Loucy (cell line): ENCODE measurements at regions not wholly inside any gene's neighbourhood (a gene's known extent, or its start where the extent isn't known, plus 50 kb on each side); places are given as distances from the start of the nearest gene placed in this dataset.

ENCODE experiments used
- H2AFZ ChIP-seq: fragments of 200-600 bp; sonication (generic); 2 replicates; pipeline ENCODE4 v1.6.0; 2016; ENCODE audit warnings: antibody characterized with exemption, mild to moderate bottlenecking, low read length, moderate library complexity
- H3F3A ChIP-seq: fragments of 200-600 bp; 2 replicates; pipeline ENCODE4 v1.6.0; 2016; ENCODE audit warnings: antibody characterized with exemption, low read depth, mild to moderate bottlenecking
- H3K27me3 ChIP-seq: fragments of 200-600 bp; sonication (generic); 2 replicates; pipeline ENCODE4 v1.6.1; 2014; ENCODE audit warnings: low read length, mild to moderate bottlenecking; ENCODE audit not compliant: insufficient read depth, poor library complexity, severe bottlenecking
- H3K36me3 ChIP-seq: fragments of 200-600 bp; sonication (generic); 2 replicates; pipeline ENCODE4 v1.6.1; 2016; ENCODE audit warnings: low read length; ENCODE audit not compliant: insufficient read depth
- H3K4me1 ChIP-seq: fragments of 200-600 bp; sonication (generic); 2 replicates; pipeline ENCODE4 v1.5.1; 2014; ENCODE audit warnings: low read length, mild to moderate bottlenecking; ENCODE audit not compliant: insufficient read depth, poor library complexity, severe bottlenecking
- H3K4me2 ChIP-seq: fragments of 200-600 bp; sonication (generic); 2 replicates; pipeline ENCODE4 v1.6.0; 2014; ENCODE audit warnings: antibody characterized with exemption, low read length, low read depth, mild to moderate bottlenecking; ENCODE audit not compliant: poor library complexity, severe bottlenecking
- H3K4me3 ChIP-seq: fragments of 200-600 bp; sonication (generic); 2 replicates; pipeline ENCODE4 v1.5.1; 2014; ENCODE audit warnings: low read length, mild to moderate bottlenecking, mixed read lengths; ENCODE audit not compliant: poor library complexity, severe bottlenecking
- H3K79me2 ChIP-seq: fragments of 200-600 bp; sonication (generic); 2 replicates; pipeline ENCODE4 v1.6.1; 2014; ENCODE audit warnings: low read length; ENCODE audit not compliant: insufficient read depth
- H3K9ac ChIP-seq: fragments of 200-600 bp; sonication (generic); 2 replicates; pipeline ENCODE4 v1.6.0; 2014; ENCODE audit warnings: mild to moderate bottlenecking, low read depth, low read length, moderate library complexity; ENCODE audit not compliant: poor library complexity, severe bottlenecking
- H3K9me2 ChIP-seq: fragments of 200-600 bp; sonication (generic); replicated peaks from 2 replicates; pipeline ENCODE4 v1.6.1; 2016; ENCODE audit warnings: low read depth, low read length, mixed read lengths
- H3K9me3 ChIP-seq: fragments of 200-600 bp; sonication (generic); 2 replicates; pipeline ENCODE4 v1.6.1; 2014; ENCODE audit warnings: mild to moderate bottlenecking, antibody characterized with exemption, low read length, low read depth; ENCODE audit not compliant: insufficient read depth
- H4K20me1 ChIP-seq: fragments of 200-600 bp; sonication (generic); 2 replicates; pipeline ENCODE4 v1.6.0; 2014; ENCODE audit warnings: antibody characterized with exemption, low read length, mild to moderate bottlenecking; ENCODE audit not compliant: insufficient read depth, poor library complexity, severe bottlenecking
- EZH2phosphoT487 ChIP-seq: fragments of 200-600 bp; IDR thresholded peaks from 2 replicates; pipeline ENCODE4 v1.6.1; 2018; ENCODE audit warnings: antibody characterized with exemption, mild to moderate bottlenecking, moderate library complexity, borderline replicate concordance
- TF ChIP-seq, protein P1 (sequence below): fragments of 200-600 bp; sonication (generic); conservative IDR thresholded peaks from 2 replicates; pipeline ENCODE4 v1.5.1; 2014; ENCODE audit warnings: mild to moderate bottlenecking, antibody characterized with exemption, low read length

DNA sequence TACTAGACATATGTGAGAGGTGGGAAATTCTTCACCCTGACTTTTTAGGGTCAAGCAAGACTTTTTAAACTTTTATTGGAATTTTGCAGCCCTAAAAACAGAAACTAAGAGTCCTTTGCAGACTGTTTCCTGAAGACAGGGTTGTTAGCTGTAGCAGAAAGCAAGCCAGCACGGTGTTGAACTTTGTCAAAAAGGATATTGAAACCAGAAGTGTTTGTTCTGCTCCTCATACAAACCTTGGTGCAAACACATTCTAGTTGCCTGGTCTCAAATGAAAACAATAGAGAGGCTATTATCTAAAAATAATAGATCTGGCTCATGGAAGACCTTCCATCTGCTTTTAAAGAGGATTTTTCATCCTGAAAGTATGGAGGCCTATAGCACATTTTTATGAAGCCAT, 65.8 kb upstream of the IGFBP5 start:
- Histone ChIP-seq H3K9ac (no peak overlapping the region), H2AFZ (no peak overlapping the region), H3K9me2 (no peaks in the 10 kb centered on the region), H3F3A (no peaks in the 10 kb centered on the region), H3K27me3 (no peaks in the 10 kb centered on the region), H3K4me1 (no peaks in the 10 kb centered on the region), H3K4me2 (no peak overlapping the region), H3K9me3 (no peaks in the 10 kb centered on the region), H3K36me3 (no peaks in the 10 kb centered on the region), H4K20me1 (no peaks in the 10 kb centered on the region), H3K79me2 (no peaks in the 10 kb centered on the region), H3K4me3 (no peak overlapping the region)
- TF ChIP-seq EZH2phosphoT487: no peak
- TF ChIP-seq, protein P1, sequence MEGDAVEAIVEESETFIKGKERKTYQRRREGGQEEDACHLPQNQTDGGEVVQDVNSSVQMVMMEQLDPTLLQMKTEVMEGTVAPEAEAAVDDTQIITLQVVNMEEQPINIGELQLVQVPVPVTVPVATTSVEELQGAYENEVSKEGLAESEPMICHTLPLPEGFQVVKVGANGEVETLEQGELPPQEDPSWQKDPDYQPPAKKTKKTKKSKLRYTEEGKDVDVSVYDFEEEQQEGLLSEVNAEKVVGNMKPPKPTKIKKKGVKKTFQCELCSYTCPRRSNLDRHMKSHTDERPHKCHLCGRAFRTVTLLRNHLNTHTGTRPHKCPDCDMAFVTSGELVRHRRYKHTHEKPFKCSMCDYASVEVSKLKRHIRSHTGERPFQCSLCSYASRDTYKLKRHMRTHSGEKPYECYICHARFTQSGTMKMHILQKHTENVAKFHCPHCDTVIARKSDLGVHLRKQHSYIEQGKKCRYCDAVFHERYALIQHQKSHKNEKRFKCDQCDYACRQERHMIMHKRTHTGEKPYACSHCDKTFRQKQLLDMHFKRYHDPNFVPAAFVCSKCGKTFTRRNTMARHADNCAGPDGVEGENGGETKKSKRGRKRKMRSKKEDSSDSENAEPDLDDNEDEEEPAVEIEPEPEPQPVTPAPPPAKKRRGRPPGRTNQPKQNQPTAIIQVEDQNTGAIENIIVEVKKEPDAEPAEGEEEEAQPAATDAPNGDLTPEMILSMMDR: no peak

DNA sequence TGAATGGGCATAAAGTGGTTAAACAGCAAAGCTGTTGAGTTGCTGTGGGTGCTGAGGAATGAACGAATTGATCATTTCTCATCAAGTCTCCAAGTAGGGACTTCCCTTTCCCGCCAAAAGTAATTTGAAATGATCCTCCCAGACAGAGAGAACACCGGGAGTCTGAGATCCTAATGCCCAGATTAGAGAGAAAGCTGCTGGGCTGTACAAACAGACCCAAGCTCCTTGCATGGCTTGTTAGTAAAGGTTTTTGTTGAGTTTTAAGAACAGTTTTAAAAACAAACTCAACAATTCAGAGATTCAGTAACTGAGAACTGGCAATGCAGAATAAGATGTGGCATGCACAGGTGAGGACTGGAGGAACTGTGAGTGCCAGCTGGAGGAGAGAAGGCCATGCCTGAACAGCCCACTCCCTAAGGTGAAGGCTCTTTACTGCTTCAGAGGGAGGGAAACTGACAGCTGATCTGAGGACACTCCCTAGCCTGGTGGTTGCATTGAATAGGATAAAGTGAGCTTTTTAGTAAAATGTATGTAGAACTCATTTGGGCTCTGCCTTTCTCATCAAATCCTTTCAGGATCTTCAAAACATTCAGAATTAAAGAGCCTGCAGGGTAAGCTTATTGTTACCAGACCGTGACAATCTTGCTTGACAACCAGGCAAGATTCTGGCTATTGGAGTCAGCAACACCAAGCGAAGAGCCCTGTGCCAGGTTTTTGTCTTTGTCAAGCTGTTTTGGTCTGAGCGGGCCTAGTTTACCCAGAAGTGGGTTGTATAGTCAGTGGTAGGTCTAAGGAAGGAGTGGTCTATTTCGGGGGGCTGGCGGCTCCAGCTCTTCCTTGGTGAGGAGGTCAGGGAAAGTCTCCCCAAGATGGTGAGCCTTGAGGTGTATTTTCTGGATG, 63.2 kb upstream of the IGFBP5 start:
- H4K20me1 ChIP-seq: no peaks in the 10 kb centered on the region
- no peaks in the 10 kb centered on the region for H3F3A ChIP-seq
- H2AFZ ChIP-seq: no peak overlapping the region
- no peaks in the 10 kb centered on the region for H3K36me3 ChIP-seq
- no peaks in the 10 kb centered on the region for H3K4me1 ChIP-seq
- no peaks in the 10 kb centered on the region for H3K27me3 ChIP-seq
- no peak overlapping the region for H3K4me2 ChIP-seq
- H3K9me3 ChIP-seq: no peaks in the 10 kb centered on the region
- TF ChIP-seq, protein P1: no peak
- no peak for TF ChIP-seq EZH2phosphoT487
- H3K4me3 ChIP-seq: no peak overlapping the region
- no peak overlapping the region for H3K9ac ChIP-seq
- H3K9me2 ChIP-seq: no peaks in the 10 kb centered on the region
- H3K79me2 ChIP-seq: no peaks in the 10 kb centered on the region

DNA sequence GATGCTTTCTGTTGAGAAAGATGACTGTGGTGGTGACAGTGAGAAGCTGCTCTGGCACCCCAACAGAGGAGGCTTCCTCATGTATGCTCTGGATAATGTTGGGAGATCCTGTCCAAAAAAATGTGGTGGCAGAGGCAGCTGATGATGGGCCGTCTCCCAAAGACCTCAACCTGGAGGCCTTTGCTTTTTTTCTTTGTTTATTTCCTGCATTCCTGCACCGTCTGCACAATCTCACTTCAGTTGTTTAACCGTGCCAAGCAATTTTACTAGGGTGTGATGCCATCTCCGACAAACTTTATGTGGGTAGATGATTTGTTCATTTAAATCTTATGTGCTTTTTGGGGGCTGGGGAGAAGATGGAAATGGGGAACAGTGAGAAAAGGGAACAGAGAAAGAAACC, 62.2 kb upstream of the IGFBP5 start:
- H2AFZ ChIP-seq: no peak overlapping the region
- H3K4me2 ChIP-seq: no peak overlapping the region
- no peak overlapping the region for H3K4me3 ChIP-seq

More for the DNA sequence above, 62.2 kb upstream of the IGFBP5 start:
- Histone ChIP-seq H3K79me2 (no peaks in the 10 kb centered on the region), H3F3A (no peaks in the 10 kb centered on the region), H3K9me2 (no peaks in the 10 kb centered on the region), H3K4me1 (no peaks in the 10 kb centered on the region), H3K9ac (no peak overlapping the region), H3K36me3 (no peaks in the 10 kb centered on the region), H3K9me3 (no peaks in the 10 kb centered on the region), H4K20me1 (no peaks in the 10 kb centered on the region), H3K27me3 (no peaks in the 10 kb centered on the region)
- TF ChIP-seq EZH2phosphoT487: no peak
- TF ChIP-seq, protein P1: no peak
